ENCODE measurements at regions not wholly inside any gene's neighbourhood (a gene's known extent, or its start where the extent isn't known, plus 50 kb on each side); places are given as distances from the start of the nearest gene placed in this dataset.

DNA sequence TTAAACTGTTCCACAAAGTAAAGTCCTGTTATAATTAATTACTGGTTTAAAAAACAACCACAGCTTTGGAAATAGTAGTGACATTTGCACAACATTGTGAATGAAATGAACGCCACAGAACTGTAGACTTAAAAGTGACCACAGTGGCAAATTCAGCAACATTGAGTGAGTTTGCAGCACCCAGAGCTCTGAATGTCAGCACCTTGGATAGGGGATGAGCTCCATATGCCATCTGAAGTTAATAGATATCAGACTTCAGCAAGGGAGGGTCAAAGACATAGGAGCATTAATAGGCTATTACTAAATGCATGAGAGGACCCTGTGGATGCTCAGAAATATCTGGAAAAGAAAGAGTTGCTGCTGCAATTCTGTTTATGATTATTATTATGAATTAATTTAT is 55.3 kb upstream of the KCNIP4 start:
- TF ChIP-seq Cebpa-rat (IDR thresholded peaks at IDR 0.05): no peak
- H3K9ac ChIP-seq: no peak overlapping the region
- no peaks in the 10 kb centered on the region for H3K9me3 ChIP-seq
- no peaks in the 10 kb centered on the region for H3K4me1 ChIP-seq
- H3K27me3 ChIP-seq: no peaks in the 10 kb centered on the region
- no peaks in the 10 kb centered on the region for H4K20me1 ChIP-seq
- H3K4me3 ChIP-seq: no peak overlapping the region
- no peak overlapping the region for H3K4me2 ChIP-seq
- H3K36me3 ChIP-seq: no peaks in the 10 kb centered on the region
- no peak overlapping the region for H3K27ac ChIP-seq

Measured in BLaER1 (cell line).